ENCODE measurements at regions not wholly inside any gene's neighbourhood (a gene's known extent, or its start where the extent isn't known, plus 50 kb on each side); places are given as distances from the start of the nearest gene placed in this dataset.

GRCh38 chr3:70823622-70824021, 511.2 kb upstream of the MDFIC2 start:
- in situ Hi-C loops (cut with MboI): no loop called here

More at GRCh38 chr3:70823622-70824021, 511.2 kb upstream of the MDFIC2 start:
- H3K4me3 ChIP-seq: no peak overlapping the region
- H3K9ac ChIP-seq (ENCODE audit: insufficient read depth in 1 of 2, low read depth in 2 of 2, low read length in 2 of 2): no peak overlapping the region
- no peaks in the 10 kb centered on the region for H3K79me2 ChIP-seq (ENCODE audit: control insufficient read depth, insufficient read depth, low read length)
- ATAC-seq: no peak
- TF ChIP-seq HEY1 (CRISPR knock-in tag; IDR thresholded peaks at IDR 0.05; ENCODE audit: borderline replicate concordance) (no peak), ZNF134 (CRISPR knock-in tag; conservative IDR thresholded peaks at IDR 0.05) (no peak), ZBED1 (IDR thresholded peaks at IDR 0.05) (no peak), DDX20 (tag; IDR thresholded peaks at IDR 0.05; ENCODE audit: low read depth) (no peak), RERE (CRISPR knock-in tag; IDR thresholded peaks at IDR 0.05; ENCODE audit: borderline replicate concordance) (no peak)
- ChIA-PET CTCF (ENCODE audit: low intra/inter-chr PET ratio) (no interaction called here), POLR2A (no interaction called here)
- BruUV-seq (replicated peaks): no TSS peak
- H3K27ac ChIP-seq (ENCODE audit: extremely low read depth, low read depth, low read length): no peak overlapping the region
- 6% methylated on average over 3 of the region's 3 CpGs for WGBS (ENCODE audit: insufficient coverage, low coverage, missing lambda C conversion rate)
- no peaks in the 10 kb centered on the region for H3K9me3 ChIP-seq (replicated peaks; ENCODE audit: control insufficient read depth, insufficient read depth, low read depth, low read length)
- H2AFZ ChIP-seq (ENCODE audit: low read depth, low read length): no peak overlapping the region
- H3K4me2 ChIP-seq (ENCODE audit: insufficient read depth, low read length): no peak overlapping the region
- no peaks in the 10 kb centered on the region for H4K20me1 ChIP-seq (replicated peaks; ENCODE audit: control insufficient read depth, insufficient read depth, low read length)
- DNase-seq (ENCODE audit: extremely low read depth in 1 of 4, low spot score in 3 of 4): no peak
- H3K36me3 ChIP-seq (ENCODE audit: control insufficient read depth, insufficient read depth, low read length): no peaks in the 10 kb centered on the region
- no peak for FAIRE-seq
- no peaks in the 10 kb centered on the region; a peak in 2 of 5 replicates for H3K27me3 ChIP-seq (ENCODE audit: control insufficient read depth in 2 of 2, insufficient read depth in 2 of 2, low read length in 2 of 2)
- no peaks in the 10 kb centered on the region for H3K9me1 ChIP-seq (ENCODE audit: control insufficient read depth, insufficient read depth, low read length)
- intact Hi-C loops (cut with micrococcal nuclease): no loop called here
- H3K4me1 ChIP-seq (replicated peaks in 1 of 2; ENCODE audit: control insufficient read depth in 2 of 2, insufficient read depth in 2 of 2, low read length in 2 of 2): no peaks in the 10 kb centered on the region
